ENCODE measurements at regions not wholly inside any gene's neighbourhood (a gene's known extent, or its start where the extent isn't known, plus 50 kb on each side); places are given as distances from the start of the nearest gene placed in this dataset.
"Not testable (repeated sequence)": the region's sequence is repeated elsewhere in the genome, so short reads cannot be mapped to it uniquely, and the experiment has no call there.

DNA sequence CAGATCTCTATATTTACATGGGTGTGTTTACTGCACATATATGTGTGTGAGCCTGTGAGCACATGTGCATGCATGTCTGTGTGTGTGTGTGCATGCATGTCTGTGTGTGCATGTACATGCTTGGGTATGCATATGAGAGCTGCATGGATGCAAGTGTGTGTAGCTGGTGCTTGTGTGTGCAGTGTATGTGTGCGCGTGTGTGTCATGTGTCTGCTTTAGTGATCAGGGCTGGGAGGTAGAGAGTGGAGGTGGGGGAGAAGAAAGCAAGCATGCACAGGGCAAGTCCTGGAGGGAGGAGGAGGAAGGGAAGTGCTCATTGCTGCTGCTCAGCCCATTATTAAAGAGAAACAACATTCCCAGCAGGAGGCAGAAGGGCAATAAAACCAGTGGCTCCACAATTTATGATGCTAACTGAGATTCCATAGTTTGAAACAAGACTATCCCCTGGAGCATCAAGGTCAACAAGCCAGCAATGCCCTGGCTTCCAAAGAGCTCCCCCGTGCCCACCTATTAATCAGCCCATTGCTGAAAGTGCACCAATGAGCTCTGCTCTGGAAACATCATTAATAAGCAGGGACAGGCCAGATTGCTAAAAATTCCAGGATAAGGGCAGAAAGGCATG lies 414.0 kb downstream of the MAFB start:
- no peak for DNase-seq (ENCODE audit: low spot score in 2 of 2)
- peaks cover 42% of the 10 kb centered on the region for H3K4me1 ChIP-seq
- H3K27ac ChIP-seq: no peak overlapping the region
- no peaks in the 10 kb centered on the region for H3K36me3 ChIP-seq
- H3K9me3 ChIP-seq: no peaks in the 10 kb centered on the region
- no peak overlapping the region for H3K4me3 ChIP-seq
- TF ChIP-seq EP300 (IDR thresholded peaks at IDR 0.05) (no peak), POLR2AphosphoS5 (IDR thresholded peaks at IDR 0.05) (no peak), POLR2A (IDR thresholded peaks at IDR 0.05) (no peak)
- TF ChIP-seq, protein P1, sequence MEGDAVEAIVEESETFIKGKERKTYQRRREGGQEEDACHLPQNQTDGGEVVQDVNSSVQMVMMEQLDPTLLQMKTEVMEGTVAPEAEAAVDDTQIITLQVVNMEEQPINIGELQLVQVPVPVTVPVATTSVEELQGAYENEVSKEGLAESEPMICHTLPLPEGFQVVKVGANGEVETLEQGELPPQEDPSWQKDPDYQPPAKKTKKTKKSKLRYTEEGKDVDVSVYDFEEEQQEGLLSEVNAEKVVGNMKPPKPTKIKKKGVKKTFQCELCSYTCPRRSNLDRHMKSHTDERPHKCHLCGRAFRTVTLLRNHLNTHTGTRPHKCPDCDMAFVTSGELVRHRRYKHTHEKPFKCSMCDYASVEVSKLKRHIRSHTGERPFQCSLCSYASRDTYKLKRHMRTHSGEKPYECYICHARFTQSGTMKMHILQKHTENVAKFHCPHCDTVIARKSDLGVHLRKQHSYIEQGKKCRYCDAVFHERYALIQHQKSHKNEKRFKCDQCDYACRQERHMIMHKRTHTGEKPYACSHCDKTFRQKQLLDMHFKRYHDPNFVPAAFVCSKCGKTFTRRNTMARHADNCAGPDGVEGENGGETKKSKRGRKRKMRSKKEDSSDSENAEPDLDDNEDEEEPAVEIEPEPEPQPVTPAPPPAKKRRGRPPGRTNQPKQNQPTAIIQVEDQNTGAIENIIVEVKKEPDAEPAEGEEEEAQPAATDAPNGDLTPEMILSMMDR (IDR thresholded peaks at IDR 0.05): no peak
- no peaks in the 10 kb centered on the region for H3K27me3 ChIP-seq
- 75% methylated on average over 3 of the region's 3 CpGs for WGBS

DNA sequence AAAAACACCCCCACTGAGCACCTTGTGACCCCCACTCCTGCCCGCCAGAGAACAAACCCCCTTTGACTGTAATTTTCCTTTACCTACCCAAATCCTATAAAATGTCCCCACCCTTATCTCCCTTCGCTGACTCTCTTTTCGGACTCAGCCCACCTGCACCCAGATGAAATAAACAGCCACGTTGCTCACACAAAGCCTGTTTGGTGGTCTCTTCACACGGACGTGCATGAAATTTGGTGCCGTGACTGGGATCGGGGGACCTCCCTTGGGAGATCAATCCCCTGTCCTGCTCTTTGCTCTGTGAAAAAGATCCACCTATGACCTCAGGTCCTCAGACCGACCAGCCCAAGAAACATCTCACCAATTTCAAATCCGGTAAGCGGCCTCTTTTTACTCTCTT lies 419.8 kb downstream of the MAFB start:
- not testable (repeated sequence) for H3K9me3 ChIP-seq; H3K27me3 ChIP-seq; H3K4me1 ChIP-seq; H3K36me3 ChIP-seq; DNase-seq (ENCODE audit: low spot score in 2 of 2); H3K27ac ChIP-seq; H3K4me3 ChIP-seq
- 98% methylated on average over 11 of the region's 11 CpGs for WGBS

DNA sequence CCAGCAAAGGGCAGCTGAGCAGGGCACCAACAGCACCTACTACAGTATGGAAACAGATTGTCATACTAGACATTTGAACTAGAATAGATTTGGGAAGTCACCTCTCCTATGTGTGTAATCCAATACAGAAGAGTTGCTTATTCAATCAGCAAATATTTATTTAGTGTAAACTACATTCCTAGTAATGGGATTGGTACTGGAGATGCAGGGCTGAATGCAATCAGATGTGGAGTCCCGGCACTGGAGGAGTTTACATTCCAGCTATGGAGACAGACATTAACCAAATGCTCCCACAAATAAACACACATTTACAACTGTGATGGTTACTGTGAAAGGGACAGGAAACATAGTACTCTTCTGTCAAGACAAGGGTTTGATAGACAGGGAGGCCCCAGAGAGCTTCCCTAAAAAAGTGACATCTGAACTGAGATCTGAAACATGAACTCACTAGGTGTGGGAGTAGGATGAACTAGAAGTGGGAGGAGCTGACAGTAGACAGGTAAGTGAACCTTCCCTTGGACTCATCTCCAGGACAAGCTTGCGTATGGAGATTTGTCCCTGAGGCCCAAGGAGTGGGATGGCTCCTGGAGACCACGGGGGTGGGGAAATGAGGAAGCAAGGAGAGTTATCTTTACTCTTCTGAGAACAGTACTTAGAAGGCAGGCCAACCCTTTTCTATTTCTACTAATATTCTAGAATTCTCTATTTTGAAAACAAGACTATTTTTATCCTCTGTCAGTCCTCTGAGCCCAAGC lies 420.5 kb downstream of the MAFB start:
- H3K36me3 ChIP-seq: no peaks in the 10 kb centered on the region
- 78% methylated on average over 3 of the region's 3 CpGs for WGBS
- TF ChIP-seq POLR2AphosphoS5 (IDR thresholded peaks at IDR 0.05): no peak
- no peak for TF ChIP-seq EP300 (IDR thresholded peaks at IDR 0.05)
- no peak for TF ChIP-seq POLR2A (IDR thresholded peaks at IDR 0.05)
- TF ChIP-seq, protein P1 (IDR thresholded peaks at IDR 0.05): no peak

DNA sequence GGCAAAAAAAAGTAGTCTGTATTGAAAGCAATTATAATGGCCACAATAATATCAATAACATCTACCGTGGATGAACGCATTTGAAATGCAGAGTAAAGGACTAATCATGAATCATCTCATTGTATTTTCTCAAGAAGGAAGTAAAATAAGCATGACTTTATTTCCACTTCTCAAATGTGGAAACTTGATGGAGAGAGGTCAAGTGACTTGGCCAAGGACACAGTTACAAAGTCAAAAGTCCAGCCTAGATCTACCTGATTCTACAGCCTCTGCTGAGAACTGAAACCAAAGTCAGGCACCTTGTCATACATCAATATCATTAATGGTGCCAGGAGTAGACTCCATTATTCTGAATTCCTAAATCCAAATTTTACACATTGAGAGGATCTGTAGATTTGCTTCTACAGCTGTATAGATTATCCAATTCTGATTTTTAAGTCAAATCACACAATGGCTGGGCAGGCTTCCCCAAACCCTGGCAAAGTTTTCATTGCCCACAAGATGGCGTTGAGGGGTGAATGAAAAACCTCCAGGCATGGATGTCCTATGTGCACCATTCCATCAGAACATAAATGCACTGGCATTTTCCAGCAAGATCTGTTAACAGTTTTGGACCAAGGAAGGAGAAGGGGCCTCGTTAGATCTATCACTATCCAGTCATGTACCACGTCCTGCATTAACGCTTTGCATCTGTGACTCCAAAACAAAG lies 423.1 kb downstream of the MAFB start:
- Histone ChIP-seq H3K4me3 (no peak overlapping the region), H3K27ac (no peak overlapping the region), H3K9me3 (no peaks in the 10 kb centered on the region), H3K4me1 (peaks cover 3% of the 10 kb centered on the region), H3K36me3 (no peaks in the 10 kb centered on the region), H3K27me3 (no peaks in the 10 kb centered on the region)
- TF ChIP-seq POLR2AphosphoS5 (IDR thresholded peaks at IDR 0.05): no peak
- TF ChIP-seq, protein P1 (IDR thresholded peaks at IDR 0.05): peak; percentile 24 to 30
- WGBS: 71% methylated on average over 6 of the region's 6 CpGs
- DNase-seq (ENCODE audit: low spot score in 2 of 2): no peak

More for the DNA sequence above, 420.5 kb downstream of the MAFB start:
- H3K4me3 ChIP-seq: no peak overlapping the region
- peaks cover 3% of the 10 kb centered on the region for H3K4me1 ChIP-seq
- no peaks in the 10 kb centered on the region for H3K9me3 ChIP-seq
- H3K27ac ChIP-seq: no peak overlapping the region
- H3K27me3 ChIP-seq: no peaks in the 10 kb centered on the region
- no peak for DNase-seq (ENCODE audit: low spot score in 2 of 2)

DNA sequence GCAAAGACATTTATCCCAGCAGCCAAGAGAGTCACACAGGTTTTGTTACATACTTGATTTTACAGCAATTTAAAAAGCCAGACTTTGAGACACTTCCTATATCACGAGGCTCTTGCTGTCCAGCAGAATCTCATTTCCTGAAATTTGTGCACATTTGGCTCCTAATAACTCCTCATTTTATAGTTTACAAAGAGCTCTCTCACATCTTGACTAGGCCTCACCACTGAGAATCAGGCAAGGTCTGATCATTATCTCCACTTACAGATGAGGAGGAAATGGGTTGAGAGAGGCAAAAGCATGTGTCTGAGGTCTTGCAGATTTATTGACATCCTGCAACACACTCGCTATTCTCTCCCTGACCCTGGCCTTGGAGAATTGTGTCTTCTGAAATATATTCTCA lies 426.8 kb downstream of the MAFB start:
- H3K36me3 ChIP-seq: no peaks in the 10 kb centered on the region
- H3K27me3 ChIP-seq: no peaks in the 10 kb centered on the region
- DNase-seq (ENCODE audit: low spot score in 2 of 2): no peak
- H3K4me3 ChIP-seq: no peak overlapping the region
- H3K9me3 ChIP-seq: no peaks in the 10 kb centered on the region
- 76% methylated on average over 2 of the region's 2 CpGs for WGBS
- H3K4me1 ChIP-seq: peaks cover 3% of the 10 kb centered on the region
- no peak overlapping the region for H3K27ac ChIP-seq
- TF ChIP-seq, protein P1 (IDR thresholded peaks at IDR 0.05): no peak
- TF ChIP-seq POLR2AphosphoS5 (IDR thresholded peaks at IDR 0.05) (no peak), POLR2A (IDR thresholded peaks at IDR 0.05) (no peak), EP300 (IDR thresholded peaks at IDR 0.05) (no peak)
